NCI-H1105 (cell line): ENCODE measurements at regions not wholly inside any gene's neighbourhood (a gene's known extent, or its start where the extent isn't known, plus 50 kb on each side); places are given as distances from the start of the nearest gene placed in this dataset.
A peak's percentile ranks its signal among the peaks of the same experiment; 100 is the strongest.

Experiments used
- DNase-seq: peaks from one replicate; lab custom pipeline; 2025; lab: John Stamatoyannopoulos, UW

- DNase-seq = no peak
Observed at GRCh38 chr10:113259576-113260226, 293.2 kb upstream of the HABP2 start.

DNA sequence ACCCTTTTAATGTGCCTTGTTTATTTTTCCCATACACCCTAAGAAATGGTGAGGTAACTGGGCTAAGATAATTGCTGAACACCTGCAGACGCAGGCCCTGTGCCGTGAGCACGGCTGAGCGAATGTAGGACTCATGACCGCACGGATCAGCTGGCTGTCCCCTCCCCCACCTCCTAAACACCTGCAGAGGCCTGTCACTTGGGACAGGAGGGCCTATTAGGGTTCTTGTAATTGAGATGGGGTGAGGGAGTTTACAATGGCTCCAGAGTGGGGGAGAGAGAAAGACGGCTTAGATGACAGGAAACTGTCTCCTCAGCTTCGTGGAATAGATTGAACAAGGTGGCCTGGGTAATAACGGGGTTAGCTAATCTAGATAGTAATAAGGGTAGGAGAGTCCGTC is 291.7 kb upstream of the HABP2 start:
- peak; percentile 46 for DNase-seq

GRCh38 chr10:113261611-113262091 is 291.2 kb upstream of the HABP2 start:
- no peak for DNase-seq

GRCh38 chr10:113263056-113263455 is 289.8 kb upstream of the HABP2 start:
- no peak for DNase-seq

DNA sequence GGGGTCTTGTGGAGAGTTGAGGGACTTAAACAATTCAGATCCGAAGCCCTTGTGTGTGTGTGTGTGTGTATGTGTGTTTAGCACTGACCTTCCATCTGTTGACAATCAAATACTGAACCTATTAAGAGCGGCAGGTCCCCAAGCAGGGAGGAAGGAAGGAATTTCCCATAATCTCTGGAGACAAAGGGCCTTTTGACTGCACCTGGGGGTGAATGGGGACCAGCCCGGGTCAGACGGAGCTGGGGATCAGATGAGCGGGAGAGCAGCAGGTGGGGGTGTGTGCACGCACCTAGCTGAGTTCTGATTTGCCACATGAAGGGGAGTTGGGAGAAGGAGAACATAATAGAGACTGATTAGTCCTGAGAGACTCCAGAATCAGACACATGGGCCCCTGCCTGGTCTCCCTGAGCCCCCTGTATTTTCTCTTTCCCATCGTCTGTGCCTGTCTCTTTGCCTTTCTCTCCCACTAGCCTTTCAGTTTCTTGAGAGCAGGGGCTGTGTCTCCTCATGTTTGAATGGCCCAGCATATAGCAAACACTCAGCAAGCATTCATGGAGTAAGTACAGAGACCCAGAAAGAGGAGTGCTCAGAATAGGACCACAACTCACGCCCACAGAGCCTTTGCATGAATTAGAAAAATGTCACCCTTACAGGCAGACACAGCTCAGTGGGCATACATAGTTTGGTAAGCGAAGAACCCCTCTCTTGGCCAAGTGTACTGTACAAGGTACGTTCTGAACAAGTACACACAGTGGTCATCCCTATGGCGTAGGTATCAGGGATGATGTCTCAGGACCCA is 288.3 kb upstream of the HABP2 start:
- no peak for DNase-seq

DNA sequence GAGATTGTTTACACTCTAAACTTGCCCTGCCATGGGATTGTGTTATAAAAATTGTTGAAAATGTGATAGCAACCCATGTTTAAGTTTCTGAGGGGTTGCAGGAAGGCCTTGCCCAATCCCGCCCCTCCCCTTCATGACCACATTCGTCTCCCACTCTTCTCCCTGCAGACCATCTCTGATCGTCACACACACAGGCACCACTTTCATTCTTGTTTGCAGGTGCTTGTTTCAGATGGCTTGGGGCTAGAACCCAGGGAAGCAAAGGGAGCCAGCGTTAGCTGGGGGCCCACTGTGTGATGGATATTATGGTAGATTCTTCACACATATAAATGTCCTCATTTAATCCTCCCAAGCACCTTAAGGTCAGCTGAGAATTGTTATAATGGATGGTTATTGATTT is 286.7 kb upstream of the HABP2 start:
- DNase-seq = no peak

GRCh38 chr10:113267619-113268562 is 285.0 kb upstream of the HABP2 start:
- DNase-seq = no peak

DNA sequence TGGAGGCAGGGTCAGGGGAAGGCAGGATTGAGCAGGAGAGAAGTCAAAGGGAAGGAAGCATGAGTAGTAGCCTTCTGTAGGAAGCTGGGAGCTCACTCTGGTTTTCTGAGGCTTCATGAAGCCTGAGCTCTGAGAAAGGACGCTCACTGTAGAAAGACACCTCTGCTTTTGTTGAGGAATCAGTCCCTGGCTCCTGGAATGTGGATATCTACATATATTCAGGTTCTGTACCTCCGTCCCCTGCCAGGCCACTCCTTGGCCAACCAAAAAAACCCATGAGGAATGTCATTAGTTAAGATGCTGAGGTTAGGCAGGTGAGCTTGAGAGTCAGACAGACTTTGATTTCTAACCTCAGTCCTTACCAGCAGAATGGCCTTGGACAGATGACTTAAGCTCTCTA is 283.5 kb upstream of the HABP2 start:
- DNase-seq = no peak

GRCh38 chr10:113272511-113272910 is 280.3 kb upstream of the HABP2 start:
- no peak for DNase-seq

DNA sequence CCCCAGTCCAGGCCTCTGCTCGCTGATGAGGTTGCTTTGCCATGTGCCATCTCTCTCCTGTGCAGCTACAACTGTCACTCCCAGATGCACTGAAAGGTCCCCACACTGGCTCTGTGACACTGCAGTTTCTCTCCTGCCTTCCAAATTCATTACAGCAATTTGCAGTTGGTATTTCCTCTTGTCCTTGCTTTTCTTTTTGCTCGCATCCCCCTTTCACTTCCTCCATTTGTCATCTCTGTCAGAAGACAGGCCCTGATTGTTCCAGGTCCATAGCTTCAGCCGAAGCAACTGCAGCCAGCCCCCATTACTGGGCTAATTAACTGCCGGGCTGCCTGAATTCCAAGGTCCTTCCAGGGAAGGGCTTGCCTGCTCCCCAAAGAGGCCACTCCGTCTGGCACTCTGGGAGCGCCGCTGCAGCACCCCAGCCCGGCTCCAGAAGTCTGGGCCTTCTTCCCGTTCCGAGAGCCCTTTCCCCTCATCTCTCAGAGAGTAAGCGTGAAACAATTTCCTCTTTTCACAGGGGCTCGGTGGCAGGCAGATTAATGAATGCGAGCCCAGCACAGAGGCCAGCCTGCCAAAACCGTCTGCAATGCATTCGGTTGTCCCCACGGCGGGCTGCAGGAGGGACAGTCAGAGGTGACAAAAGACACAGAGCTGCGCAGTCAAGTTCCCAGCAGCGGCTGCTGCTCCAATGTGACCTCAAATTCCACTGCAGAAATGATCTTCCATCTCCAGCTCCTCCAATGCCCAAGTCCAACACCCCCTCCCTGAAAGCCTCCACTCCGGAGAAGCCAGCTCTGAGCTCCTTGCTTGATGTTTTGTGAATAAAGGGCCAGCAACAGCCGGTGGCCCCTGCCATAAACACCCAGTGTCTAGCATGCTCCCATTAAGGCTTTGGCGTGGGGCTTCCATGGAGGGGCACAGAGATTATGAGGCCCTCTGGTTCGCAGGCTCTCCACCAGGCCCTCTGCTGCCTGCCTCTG is 279.4 kb upstream of the HABP2 start:
- DNase-seq = no peak

DNA sequence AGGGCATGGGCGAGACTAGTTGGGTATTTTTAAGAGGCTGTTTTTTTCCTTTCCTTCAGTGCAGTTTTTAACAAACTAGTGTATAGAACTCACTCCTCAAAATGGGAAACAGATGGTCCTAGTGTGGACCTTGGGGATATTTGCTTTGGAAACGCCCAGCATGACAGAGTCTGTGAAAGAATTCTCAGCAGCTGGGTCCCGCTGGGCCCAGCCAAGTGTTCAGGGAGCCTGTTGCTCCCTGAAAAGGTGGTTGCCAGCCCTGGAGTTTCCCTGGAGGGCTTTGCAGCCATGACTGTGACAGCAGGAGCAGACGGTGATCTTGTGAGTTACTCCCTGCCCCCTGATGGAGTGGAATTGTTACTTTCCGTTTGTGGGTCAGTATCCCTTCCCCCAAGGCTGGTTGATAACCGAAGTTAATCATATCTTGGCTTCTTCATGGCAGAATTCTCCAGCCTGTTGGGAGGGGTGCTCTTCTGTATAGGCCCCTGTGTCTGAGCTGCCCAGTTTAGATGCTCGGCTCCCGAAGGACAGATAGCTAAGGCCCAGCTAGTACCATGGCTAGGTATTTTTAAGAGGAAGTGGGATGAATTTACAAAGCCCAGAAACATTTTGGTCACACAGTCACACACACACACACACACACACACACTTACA is 278.6 kb upstream of the HABP2 start:
- no peak for DNase-seq

DNA sequence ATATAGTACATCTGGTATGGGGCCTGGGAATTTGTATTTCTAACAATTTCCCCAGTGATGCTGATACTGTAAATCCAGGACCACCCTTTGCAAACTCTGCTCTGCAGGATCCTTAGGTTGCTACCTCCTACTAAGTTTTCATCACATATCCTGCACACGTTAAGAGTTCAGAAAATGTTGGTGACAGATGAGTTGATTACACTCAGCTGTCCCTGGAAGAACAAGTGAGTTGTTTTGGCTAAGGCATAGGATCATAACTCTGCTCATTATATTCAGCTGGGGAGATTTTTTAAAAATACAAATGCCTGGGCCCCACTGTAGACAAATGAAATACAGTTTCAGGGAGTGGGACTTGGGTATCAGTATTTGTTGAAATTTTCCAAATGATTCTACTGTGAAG is 274.6 kb upstream of the HABP2 start:
- DNase-seq = no peak

- DNase-seq = no peak
Observed at GRCh38 chr10:113278664-113279063, 274.2 kb upstream of the HABP2 start.

GRCh38 chr10:113279262-113279661 is 273.6 kb upstream of the HABP2 start:
- no peak for DNase-seq

- no peak for DNase-seq
Observed at GRCh38 chr10:113282564-113282963, 270.3 kb upstream of the HABP2 start.

GRCh38 chr10:113283189-113283588 is 269.7 kb upstream of the HABP2 start:
- DNase-seq = no peak

DNA sequence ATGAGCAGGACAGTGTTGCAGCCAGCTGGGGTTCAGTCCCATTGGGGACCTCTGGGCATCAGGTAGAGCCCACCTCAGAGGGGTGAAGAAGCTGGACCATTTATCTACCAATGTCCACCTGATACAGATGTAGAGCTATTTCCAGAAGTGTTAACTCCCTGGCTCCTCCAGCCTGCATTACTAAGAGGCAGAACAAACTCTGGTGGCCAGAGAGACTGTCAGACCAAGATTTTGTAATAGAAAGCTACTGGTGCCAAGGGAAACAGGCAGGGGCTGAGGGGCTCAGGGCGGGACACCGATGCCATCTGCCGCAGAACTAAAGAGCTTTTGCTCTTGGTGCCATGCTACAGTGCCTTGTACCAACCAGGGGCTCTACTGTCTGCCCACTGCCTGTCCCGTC is 268.2 kb upstream of the HABP2 start:
- DNase-seq = no peak

GRCh38 chr10:113285305-113285704 is 267.5 kb upstream of the HABP2 start:
- DNase-seq = no peak

- DNase-seq = no peak
Observed at GRCh38 chr10:113287592-113287991, 265.3 kb upstream of the HABP2 start.

DNA sequence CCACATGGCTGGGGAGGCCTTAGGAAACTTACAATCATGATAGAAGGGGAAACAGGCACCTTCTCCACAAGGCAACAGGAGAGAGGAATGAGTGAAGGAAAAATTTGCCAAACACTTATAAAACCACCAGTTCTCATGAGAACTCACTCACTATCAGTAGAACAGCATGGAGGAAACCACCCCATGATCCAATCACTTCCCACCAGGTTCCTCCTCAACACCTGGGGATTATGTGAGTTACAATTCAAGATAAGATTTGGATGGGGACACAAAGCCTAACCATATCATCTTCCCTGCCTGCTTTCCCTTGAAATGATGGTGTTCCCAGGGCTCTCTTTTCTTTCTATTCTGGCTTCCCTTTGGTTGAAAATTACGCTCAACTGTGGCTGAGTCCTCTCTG is 262.7 kb upstream of the HABP2 start:
- no peak for DNase-seq

DNA sequence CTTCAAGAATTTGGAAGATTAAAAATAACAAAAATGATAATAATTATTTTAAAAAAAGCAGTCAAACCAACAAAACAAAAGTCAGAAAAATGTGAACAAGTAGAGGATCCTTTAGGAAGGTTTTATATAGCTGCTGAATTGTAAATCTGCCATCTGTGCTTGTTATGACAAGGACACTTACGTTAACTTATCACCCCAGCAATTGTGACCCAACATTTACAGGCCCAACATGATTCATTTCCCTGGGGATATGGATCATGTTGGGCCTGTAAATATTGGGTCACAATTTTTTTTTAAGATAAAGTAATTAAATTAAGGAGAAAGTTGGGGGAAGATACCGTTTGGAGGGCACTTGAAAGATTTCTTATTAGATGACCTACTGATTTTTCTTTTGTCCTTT is 261.4 kb upstream of the HABP2 start:
- no peak for DNase-seq
